ENCODE measurements at regions not wholly inside any gene's neighbourhood (a gene's known extent, or its start where the extent isn't known, plus 50 kb on each side); places are given as distances from the start of the nearest gene placed in this dataset.

DNA sequence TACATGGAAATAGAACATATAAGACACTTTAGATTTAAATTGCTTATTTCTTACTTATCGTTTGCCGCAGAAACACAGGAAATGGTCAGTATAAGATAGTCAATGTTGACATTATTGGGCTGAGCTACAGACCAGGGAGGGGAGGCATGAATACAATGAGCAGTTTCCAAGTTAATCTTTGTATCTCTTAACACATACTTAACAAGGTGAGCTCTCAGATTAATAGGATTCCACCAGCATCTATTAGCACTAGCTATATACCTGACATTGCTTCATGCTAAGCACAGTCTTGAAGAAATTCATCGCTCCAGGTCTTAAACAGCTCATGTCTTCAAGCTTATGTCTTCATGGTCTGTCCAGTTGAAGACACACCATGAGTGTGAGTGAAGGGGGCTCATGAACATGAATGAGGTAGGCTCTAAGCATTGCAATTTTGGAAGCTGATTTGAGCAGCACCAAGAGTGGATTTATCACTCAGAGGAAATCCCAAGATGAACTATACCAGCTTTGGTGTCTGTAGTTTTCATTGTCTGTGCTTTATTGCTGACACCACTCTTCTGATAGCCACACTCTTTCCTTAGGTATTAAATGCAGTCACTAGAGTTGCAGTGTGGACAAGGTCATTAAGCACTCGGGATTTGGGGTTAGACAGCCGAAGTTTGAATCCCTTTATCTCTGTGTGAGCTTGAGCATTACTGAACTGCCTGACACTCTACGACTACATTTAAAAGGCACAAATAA lies 359.3 kb upstream of the EPHA4 start:
- TF ChIP-seq, protein P1, sequence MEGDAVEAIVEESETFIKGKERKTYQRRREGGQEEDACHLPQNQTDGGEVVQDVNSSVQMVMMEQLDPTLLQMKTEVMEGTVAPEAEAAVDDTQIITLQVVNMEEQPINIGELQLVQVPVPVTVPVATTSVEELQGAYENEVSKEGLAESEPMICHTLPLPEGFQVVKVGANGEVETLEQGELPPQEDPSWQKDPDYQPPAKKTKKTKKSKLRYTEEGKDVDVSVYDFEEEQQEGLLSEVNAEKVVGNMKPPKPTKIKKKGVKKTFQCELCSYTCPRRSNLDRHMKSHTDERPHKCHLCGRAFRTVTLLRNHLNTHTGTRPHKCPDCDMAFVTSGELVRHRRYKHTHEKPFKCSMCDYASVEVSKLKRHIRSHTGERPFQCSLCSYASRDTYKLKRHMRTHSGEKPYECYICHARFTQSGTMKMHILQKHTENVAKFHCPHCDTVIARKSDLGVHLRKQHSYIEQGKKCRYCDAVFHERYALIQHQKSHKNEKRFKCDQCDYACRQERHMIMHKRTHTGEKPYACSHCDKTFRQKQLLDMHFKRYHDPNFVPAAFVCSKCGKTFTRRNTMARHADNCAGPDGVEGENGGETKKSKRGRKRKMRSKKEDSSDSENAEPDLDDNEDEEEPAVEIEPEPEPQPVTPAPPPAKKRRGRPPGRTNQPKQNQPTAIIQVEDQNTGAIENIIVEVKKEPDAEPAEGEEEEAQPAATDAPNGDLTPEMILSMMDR (conservative IDR thresholded peaks at IDR 0.05; ENCODE audit: low read depth, low read length) = no peak
- TF ChIP-seq EZH2 (IDR thresholded peaks at IDR 0.05; ENCODE audit: borderline replicate concordance, low read depth, low read length, poor library complexity, severe bottlenecking) = no peak
- no peak for DNase-seq (ENCODE audit: low spot score)
- Histone ChIP-seq H3K27ac (ENCODE audit: low read depth, low read length, poor library complexity, severe bottlenecking) (no peak overlapping the region), H3K27me3 (replicated peaks; ENCODE audit: insufficient read depth, low read depth, low read length, poor library complexity) (no peaks in the 10 kb centered on the region), H3K4me1 (ENCODE audit: insufficient read depth, low read length, poor library complexity, severe bottlenecking) (no peaks in the 10 kb centered on the region), H3K9me3 (ENCODE audit: low read depth, low read length, poor library complexity, severe bottlenecking) (no peaks in the 10 kb centered on the region), H3K36me3 (ENCODE audit: insufficient read depth, low read length, poor library complexity, severe bottlenecking) (no peaks in the 10 kb centered on the region), H3K4me3 (ENCODE audit: low read depth, low read length, poor library complexity, severe bottlenecking) (no peak overlapping the region)
- ChIA-PET POLR2A (ENCODE audit: low non-redundant PET) (no interaction called here), CTCF (no interaction called here)
- intact Hi-C loops (cut with micrococcal nuclease; ENCODE audit: unreplicated experiment) = no loop called here
- BruUV-seq (replicated peaks) = no TSS peak

DNA sequence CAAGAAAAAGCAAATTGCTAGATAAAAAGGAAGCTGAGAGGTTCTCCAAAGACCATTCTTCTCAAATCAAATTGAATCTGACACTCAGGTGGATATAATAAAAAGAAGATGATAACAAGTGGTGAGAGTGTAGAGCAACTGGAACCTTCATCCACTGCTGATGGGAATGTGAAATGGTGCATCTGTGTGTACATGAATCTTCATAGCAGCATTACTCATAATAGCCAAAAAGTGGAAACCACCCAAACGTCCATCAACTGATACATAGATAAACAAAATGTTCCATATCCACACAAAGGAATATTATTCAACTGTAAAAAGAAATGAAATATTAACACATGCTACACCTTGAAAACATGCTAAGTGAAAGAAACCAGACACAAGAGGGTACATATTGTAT lies 357.2 kb upstream of the EPHA4 start:
- Histone ChIP-seq H3K36me3 (ENCODE audit: insufficient read depth, low read length, poor library complexity, severe bottlenecking) (no peaks in the 10 kb centered on the region), H3K27ac (ENCODE audit: low read depth, low read length, poor library complexity, severe bottlenecking) (no peak overlapping the region), H3K9me3 (ENCODE audit: low read depth, low read length, poor library complexity, severe bottlenecking) (no peaks in the 10 kb centered on the region), H3K4me3 (ENCODE audit: low read depth, low read length, poor library complexity, severe bottlenecking) (no peak overlapping the region), H3K4me1 (ENCODE audit: insufficient read depth, low read length, poor library complexity, severe bottlenecking) (no peaks in the 10 kb centered on the region), H3K27me3 (replicated peaks; ENCODE audit: insufficient read depth, low read depth, low read length, poor library complexity) (no peaks in the 10 kb centered on the region)
- BruUV-seq (replicated peaks) = no TSS peak
- ChIA-PET POLR2A (ENCODE audit: low non-redundant PET) (no interaction called here), CTCF (no interaction called here)
- TF ChIP-seq, protein P1 (conservative IDR thresholded peaks at IDR 0.05; ENCODE audit: low read depth, low read length) = no peak
- no peak for TF ChIP-seq EZH2 (IDR thresholded peaks at IDR 0.05; ENCODE audit: borderline replicate concordance, low read depth, low read length, poor library complexity, severe bottlenecking)
- no peak for DNase-seq (ENCODE audit: low spot score)
- intact Hi-C loops (cut with micrococcal nuclease; ENCODE audit: unreplicated experiment) = no loop called here

DNA sequence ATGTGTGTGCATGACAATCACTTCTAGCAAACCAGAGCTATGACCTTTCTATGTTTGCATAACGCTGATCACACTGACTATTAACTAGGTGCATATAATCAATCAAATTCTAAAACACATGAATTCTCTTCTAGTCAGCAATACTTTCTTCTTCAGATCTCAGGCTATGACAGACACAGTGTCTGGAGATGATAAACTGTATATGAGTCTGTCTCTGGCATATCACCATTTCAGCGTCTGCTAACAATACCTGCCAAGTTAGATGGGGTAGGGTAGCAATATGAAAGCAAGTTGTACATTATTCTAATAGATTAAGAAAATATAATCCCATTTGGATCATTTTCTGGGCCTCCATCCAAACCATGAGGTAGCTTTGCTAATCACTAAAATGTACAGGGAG lies 354.2 kb upstream of the EPHA4 start:
- intact Hi-C loops (cut with micrococcal nuclease; ENCODE audit: unreplicated experiment) = no loop called here
- H3K27ac ChIP-seq (ENCODE audit: low read depth, low read length, poor library complexity, severe bottlenecking) = no peak overlapping the region
- H3K36me3 ChIP-seq (ENCODE audit: insufficient read depth, low read length, poor library complexity, severe bottlenecking) = no peaks in the 10 kb centered on the region
- H3K9me3 ChIP-seq (ENCODE audit: low read depth, low read length, poor library complexity, severe bottlenecking) = no peaks in the 10 kb centered on the region
- ChIA-PET CTCF (no interaction called here), POLR2A (ENCODE audit: low non-redundant PET) (no interaction called here)
- no peaks in the 10 kb centered on the region for H3K4me1 ChIP-seq (ENCODE audit: insufficient read depth, low read length, poor library complexity, severe bottlenecking)
- H3K4me3 ChIP-seq (ENCODE audit: low read depth, low read length, poor library complexity, severe bottlenecking) = no peak overlapping the region
- no peak for DNase-seq (ENCODE audit: low spot score)
- no peaks in the 10 kb centered on the region for H3K27me3 ChIP-seq (replicated peaks; ENCODE audit: insufficient read depth, low read depth, low read length, poor library complexity)
- BruUV-seq (replicated peaks) = no TSS peak
- TF ChIP-seq, protein P1 (conservative IDR thresholded peaks at IDR 0.05; ENCODE audit: low read depth, low read length) = no peak
